Myocyte (in vitro differentiated cells): ENCODE measurements at regions not wholly inside any gene's neighbourhood (a gene's known extent, or its start where the extent isn't known, plus 50 kb on each side); places are given as distances from the start of the nearest gene placed in this dataset.
"Not testable (repeated sequence)": the region's sequence is repeated elsewhere in the genome, so short reads cannot be mapped to it uniquely, and the experiment has no call there.

Experiments used
- DNase-seq: peaks from one replicate; pipeline ENCODE4 v3.0.0-alpha.2; 2012; ENCODE audit warnings: low read depth

DNA sequence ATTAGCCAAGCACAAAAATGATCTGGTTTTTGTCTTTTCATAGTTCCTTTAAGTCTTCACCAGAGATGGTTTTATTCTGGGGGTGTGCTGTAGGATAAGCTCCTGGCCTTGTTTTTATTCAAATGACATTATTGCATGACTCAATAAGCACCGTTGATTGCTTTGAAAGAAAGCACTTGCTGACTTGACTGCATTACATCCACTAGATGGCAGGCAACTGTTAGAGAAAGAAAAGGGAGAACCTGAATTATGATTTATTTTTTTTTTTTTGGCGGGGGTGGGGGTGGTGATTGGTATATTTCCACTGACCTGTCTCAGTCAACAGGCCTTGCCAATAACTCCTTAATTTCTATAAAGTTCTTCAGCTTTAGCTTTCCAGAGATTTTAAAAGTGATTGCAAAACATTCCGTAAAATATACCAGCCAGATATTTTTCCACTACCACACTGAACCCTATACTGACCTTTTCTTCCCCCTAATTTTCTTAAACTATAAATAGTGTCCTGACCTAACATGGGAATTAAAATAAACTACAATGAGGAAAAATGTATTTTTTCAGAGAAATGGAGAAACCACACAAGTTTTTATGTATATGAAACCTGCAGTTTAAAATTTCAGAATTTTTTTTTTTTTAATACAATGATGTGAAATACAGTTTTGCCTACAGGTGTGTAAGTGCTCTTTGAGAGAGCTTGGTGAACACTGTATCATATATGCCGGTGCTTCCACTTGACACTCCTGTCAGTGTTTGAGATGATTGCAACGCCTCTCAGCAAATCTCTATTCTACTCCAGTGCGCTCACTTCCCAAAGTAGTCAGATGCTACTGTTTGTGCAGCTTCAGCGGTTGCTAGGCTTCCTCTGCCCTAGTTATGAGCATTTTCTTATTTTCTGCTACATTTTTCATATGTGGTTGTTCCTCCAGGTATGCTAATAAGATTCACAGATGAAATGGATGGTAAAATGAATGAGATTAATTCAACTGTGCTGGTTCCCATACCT is 274.3 kb downstream of the CD109 start:
- DNase-seq, result peak; percentile 53

- DNase-seq, result no peak
These were observed 272.3 kb downstream of the CD109 start for GRCh38 chr6:73968221-73968757.

GRCh38 chr6:73965539-73966029 is 269.6 kb downstream of the CD109 start:
- no peak for DNase-seq

GRCh38 chr6:73964241-73964854 is 268.3 kb downstream of the CD109 start:
- DNase-seq, result no peak

DNA sequence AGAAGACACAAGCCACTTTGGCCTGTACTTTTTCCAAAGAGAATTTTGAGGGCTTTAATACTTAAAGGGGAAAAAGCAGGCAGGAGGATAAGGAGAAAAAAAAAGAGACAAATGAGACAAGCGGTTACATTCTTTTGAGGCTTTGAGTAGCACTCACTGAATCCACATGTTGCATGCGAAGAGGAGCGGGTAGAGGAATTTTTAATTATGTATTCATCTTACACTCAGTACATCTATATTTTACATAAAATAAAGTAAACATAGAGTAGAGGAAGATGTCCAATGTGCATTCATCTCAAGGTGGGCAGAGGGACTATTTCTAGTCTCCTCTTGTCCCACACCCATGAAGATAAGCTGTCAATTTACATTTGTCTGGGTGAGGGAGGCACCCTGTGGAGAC is 266.9 kb downstream of the CD109 start:
- DNase-seq, result no peak

- no peak for DNase-seq
These were observed 260.3 kb downstream of the CD109 start for GRCh38 chr6:73956305-73956704.

- DNase-seq, result no peak
These were observed 259.8 kb downstream of the CD109 start for GRCh38 chr6:73955800-73956199.

DNA sequence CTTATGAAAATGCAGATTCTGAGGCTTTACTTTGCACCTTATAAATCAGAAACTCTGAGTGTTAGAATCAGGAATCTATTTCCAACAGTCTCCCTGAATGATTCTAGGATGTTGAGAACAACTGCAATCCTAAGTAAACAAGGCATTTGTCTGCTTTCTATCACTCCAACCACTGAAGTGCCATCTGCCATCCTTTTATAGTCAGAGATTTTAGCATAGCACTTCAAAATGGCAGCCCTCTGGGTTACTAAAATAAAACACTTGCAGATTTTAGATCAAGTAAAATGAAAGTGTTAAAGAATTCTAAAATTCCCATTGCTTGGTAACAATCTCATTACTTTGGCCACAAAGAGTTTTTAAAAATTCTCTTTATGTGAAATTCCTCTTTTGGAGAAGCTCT is 258.9 kb downstream of the CD109 start:
- peak; percentile 11 for DNase-seq

DNA sequence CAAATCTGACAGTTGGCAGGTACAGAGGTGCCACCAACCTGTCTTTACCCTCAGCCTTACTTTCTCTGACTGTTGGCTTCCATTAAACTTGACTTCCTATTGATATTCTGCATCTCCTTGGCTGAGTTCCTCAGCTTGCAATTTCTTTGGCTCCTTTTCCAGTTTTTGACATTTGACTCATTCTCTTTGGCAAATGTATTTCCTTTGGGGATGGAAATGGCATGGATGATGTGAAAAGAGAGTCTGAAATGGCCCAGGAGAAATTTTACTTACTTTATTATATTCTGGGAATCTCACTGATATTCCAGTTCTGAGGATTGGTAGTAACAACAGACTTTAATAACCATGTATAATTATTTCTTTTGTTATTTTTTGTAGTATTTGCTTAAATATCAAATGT is 255.2 kb downstream of the CD109 start:
- no peak for DNase-seq

DNA sequence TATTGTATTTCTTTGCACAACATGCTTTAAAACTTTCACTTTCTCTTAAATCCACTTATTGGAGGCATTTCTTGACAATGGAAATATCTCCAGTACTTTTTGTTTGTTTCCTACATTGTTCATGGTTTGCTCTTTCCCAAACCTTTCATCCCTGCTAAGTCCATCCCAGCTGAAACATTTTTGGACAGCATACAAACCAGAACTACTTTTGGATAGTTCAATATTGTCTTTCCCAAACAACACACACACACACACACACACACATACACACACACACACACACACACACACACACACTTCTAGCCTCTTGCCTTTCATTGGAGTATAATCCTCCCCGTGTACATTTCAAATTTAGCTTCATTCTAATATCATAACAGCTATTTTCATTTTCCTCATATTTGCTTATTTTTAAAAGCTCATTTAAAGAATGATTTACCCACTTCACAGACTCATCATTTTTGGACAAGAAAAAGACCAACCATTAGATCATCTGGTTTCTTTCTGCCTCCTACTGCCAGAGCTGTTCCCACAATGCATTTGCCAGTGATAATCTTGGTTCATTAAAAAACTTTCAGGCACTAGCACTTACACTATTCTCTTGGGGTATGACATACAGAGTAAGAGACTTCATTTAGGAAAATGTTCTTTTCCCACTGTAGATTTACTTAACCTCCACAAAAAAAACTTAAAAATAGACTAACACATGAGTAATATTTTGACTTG is 248.1 kb downstream of the CD109 start:
- DNase-seq, result no peak

- no peak for DNase-seq
These were observed 247.4 kb downstream of the CD109 start for GRCh38 chr6:73943411-73943810.

DNA sequence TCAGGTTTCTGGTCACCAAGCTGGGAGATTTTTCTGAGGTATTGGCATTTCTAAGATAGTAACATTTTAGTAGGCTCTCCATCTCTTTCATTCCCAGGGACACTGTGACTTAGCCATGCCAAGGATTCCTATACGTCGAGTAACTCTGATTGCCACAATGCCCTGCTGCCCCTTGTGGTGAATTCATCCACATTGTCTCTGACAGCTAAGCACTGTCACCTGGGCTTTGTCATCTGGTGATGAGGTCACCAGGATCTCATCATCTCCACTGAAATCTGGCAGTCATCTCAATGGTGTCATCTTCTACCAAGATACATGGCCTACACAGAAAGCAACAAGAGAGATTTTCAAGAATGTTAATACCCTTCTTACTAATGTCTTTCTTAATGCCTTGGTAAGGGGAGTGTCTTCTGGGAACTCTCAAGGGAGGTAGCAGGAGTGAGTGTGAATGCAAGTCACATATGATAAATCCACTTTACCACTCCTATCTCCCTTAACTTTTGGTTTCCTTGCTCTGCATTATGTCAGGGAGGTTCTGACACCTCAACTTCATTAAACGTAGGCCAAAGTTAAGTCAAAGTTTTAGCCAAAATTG is 246.7 kb downstream of the CD109 start:
- DNase-seq, result no peak

GRCh38 chr6:73941892-73942291 is 245.9 kb downstream of the CD109 start:
- no peak for DNase-seq

- no peak for DNase-seq
These were observed 241.8 kb downstream of the CD109 start for GRCh38 chr6:73937805-73938204.

- DNase-seq, result no peak
These were observed 236.9 kb downstream of the CD109 start for GRCh38 chr6:73932866-73933265.

GRCh38 chr6:73929405-73929804 is 233.4 kb downstream of the CD109 start:
- no peak for DNase-seq

- no peak for DNase-seq
These were observed 231.4 kb downstream of the CD109 start for GRCh38 chr6:73927421-73927820.

GRCh38 chr6:73925703-73926102 is 229.7 kb downstream of the CD109 start:
- not testable (repeated sequence) for DNase-seq

GRCh38 chr6:73923905-73924485 is 228.0 kb downstream of the CD109 start:
- no peak for DNase-seq

- DNase-seq, result no peak
These were observed 207.2 kb downstream of the CD109 start for GRCh38 chr6:73903155-73903554.

DNA sequence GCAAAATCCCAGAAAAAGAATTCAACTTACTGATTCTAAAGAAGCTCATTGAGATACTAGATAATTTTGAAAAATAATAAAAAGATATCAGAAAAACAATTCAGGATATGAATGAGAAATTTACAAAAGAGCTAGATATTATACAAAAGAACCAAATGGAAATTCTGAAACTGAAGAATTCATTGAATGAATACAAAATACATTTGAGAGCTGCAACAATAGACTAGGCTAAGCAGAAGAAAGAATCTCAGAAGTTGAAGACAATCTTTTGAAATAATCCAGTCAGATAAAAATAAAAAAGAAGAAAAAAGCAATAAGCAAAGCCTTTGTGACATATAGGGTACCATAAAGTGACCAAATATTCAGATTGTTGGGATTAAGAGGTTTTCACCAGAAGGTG is 206.0 kb downstream of the CD109 start:
- DNase-seq, result no peak
